Activated CD4-positive, alpha-beta memory T cell treated with anti-CD3 and anti-CD28 coated beads, Interleukin-2, amount 10 ng/mL, durations not matched to agents 7 days and 5 days (primary cell): ENCODE measurements at regions not wholly inside any gene's neighbourhood (a gene's known extent, or its start where the extent isn't known, plus 50 kb on each side); places are given as distances from the start of the nearest gene placed in this dataset.
"Not testable (repeated sequence)": the region's sequence is repeated elsewhere in the genome, so short reads cannot be mapped to it uniquely, and the experiment has no call there.

ENCODE experiments used
- CTCF ChIA-PET: fragments of 350-600 bp; sonication (Branson Sonifier 250); formaldehyde crosslinking; loops from one replicate; lab custom pipeline; 2021; ENCODE audit warnings: antibody characterized with exemption, inconsistent platforms; lab: Charles Lee
- POLR2A ChIA-PET: fragments of 350-600 bp; sonication (Branson Sonifier 250); formaldehyde crosslinking; loops from one replicate; lab custom pipeline; 2021; ENCODE audit warnings: antibody characterized with exemption; lab: Charles Lee
- DNase-seq: peaks from one replicate; pipeline ENCODE4 v3.0.0-alpha.2; 2020
- H3K27ac Mint-ChIP-seq: one replicate; pipeline ENCODE4 v1.8.0; 2021; ENCODE audit warnings: mild to moderate bottlenecking, mixed read lengths
- H3K27me3 Mint-ChIP-seq: one replicate; pipeline ENCODE4 v1.8.0; 2021; ENCODE audit warnings: mixed read lengths
- H3K36me3 Mint-ChIP-seq: one replicate; pipeline ENCODE4 v1.8.0; 2021; ENCODE audit warnings: low read depth, mixed read lengths
- H3K4me1 Mint-ChIP-seq: one replicate; pipeline ENCODE4 v1.8.0; 2021; ENCODE audit warnings: mixed read lengths
- H3K4me3 Mint-ChIP-seq: one replicate; pipeline ENCODE4 v1.8.0; 2021; ENCODE audit warnings: mild to moderate bottlenecking, mixed read lengths
- H3K9me3 Mint-ChIP-seq: one replicate; pipeline ENCODE4 v1.8.0; 2021; ENCODE audit warnings: mixed read lengths

- no peak overlapping the region for H3K27ac Mint-ChIP-seq
- POLR2A ChIA-PET = no interaction called here
- no peaks in the 10 kb centered on the region for H3K36me3 Mint-ChIP-seq
- peaks cover 4% of the 10 kb centered on the region for H3K9me3 Mint-ChIP-seq
- no peaks in the 10 kb centered on the region for H3K4me1 Mint-ChIP-seq
- no peak for DNase-seq
- no peak overlapping the region for H3K4me3 Mint-ChIP-seq
- CTCF ChIA-PET = no interaction called here
- H3K27me3 Mint-ChIP-seq = no peaks in the 10 kb centered on the region
These were observed 97.9 kb upstream of the NOL4 start for GRCh38 chr18:34322365-34323289.

GRCh38 chr18:34329840-34330239 is 105.1 kb upstream of the NOL4 start:
- ChIA-PET CTCF (no interaction called here), POLR2A (no interaction called here)
- H3K27me3 Mint-ChIP-seq = no peaks in the 10 kb centered on the region
- peaks cover 11% of the 10 kb centered on the region for H3K9me3 Mint-ChIP-seq
- H3K27ac Mint-ChIP-seq = no peak overlapping the region
- no peaks in the 10 kb centered on the region for H3K36me3 Mint-ChIP-seq
- no peaks in the 10 kb centered on the region for H3K4me1 Mint-ChIP-seq
- no peak overlapping the region for H3K4me3 Mint-ChIP-seq
- DNase-seq = no peak

GRCh38 chr18:34330308-34330707 is 105.6 kb upstream of the NOL4 start:
- H3K9me3 Mint-ChIP-seq = peaks cover 11% of the 10 kb centered on the region
- H3K4me1 Mint-ChIP-seq = no peaks in the 10 kb centered on the region
- CTCF ChIA-PET = no interaction called here
- POLR2A ChIA-PET = no interaction called here
- no peaks in the 10 kb centered on the region for H3K27me3 Mint-ChIP-seq
- no peak for DNase-seq
- no peak overlapping the region for H3K4me3 Mint-ChIP-seq
- no peak overlapping the region for H3K27ac Mint-ChIP-seq
- H3K36me3 Mint-ChIP-seq = no peaks in the 10 kb centered on the region

GRCh38 chr18:34330907-34331306 is 106.2 kb upstream of the NOL4 start:
- H3K4me1 Mint-ChIP-seq, H3K36me3 Mint-ChIP-seq, CTCF ChIA-PET, H3K27ac Mint-ChIP-seq, H3K9me3 Mint-ChIP-seq, H3K4me3 Mint-ChIP-seq, H3K27me3 Mint-ChIP-seq, POLR2A ChIA-PET, DNase-seq: not testable (repeated sequence)

- DNase-seq, H3K4me1 Mint-ChIP-seq, H3K9me3 Mint-ChIP-seq, H3K27me3 Mint-ChIP-seq, CTCF ChIA-PET, H3K36me3 Mint-ChIP-seq, POLR2A ChIA-PET, H3K27ac Mint-ChIP-seq, H3K4me3 Mint-ChIP-seq: not testable (repeated sequence)
These were observed 106.6 kb upstream of the NOL4 start for GRCh38 chr18:34331343-34331742.

- H3K4me3 Mint-ChIP-seq = no peak overlapping the region
- H3K4me1 Mint-ChIP-seq = no peaks in the 10 kb centered on the region
- DNase-seq = no peak
- no peaks in the 10 kb centered on the region for H3K36me3 Mint-ChIP-seq
- H3K27ac Mint-ChIP-seq = no peak overlapping the region
- H3K9me3 Mint-ChIP-seq = peaks cover 7% of the 10 kb centered on the region
- POLR2A ChIA-PET = no interaction called here
- H3K27me3 Mint-ChIP-seq = no peaks in the 10 kb centered on the region
- CTCF ChIA-PET = no interaction called here
These were observed 114.4 kb upstream of the NOL4 start for GRCh38 chr18:34339155-34339554.

GRCh38 chr18:34342960-34343359 is 118.2 kb upstream of the NOL4 start:
- H3K27ac Mint-ChIP-seq = no peak overlapping the region
- no peak for DNase-seq
- no peaks in the 10 kb centered on the region for H3K27me3 Mint-ChIP-seq
- peaks cover 7% of the 10 kb centered on the region for H3K9me3 Mint-ChIP-seq
- ChIA-PET POLR2A (no interaction called here), CTCF (no interaction called here)
- no peaks in the 10 kb centered on the region for H3K36me3 Mint-ChIP-seq
- H3K4me3 Mint-ChIP-seq = no peak overlapping the region
- H3K4me1 Mint-ChIP-seq = no peaks in the 10 kb centered on the region

- no peaks in the 10 kb centered on the region for H3K27me3 Mint-ChIP-seq
These were observed 121.0 kb upstream of the NOL4 start for GRCh38 chr18:34345738-34346137.

GRCh38 chr18:34350778-34351177 is 126.1 kb upstream of the NOL4 start:
- Mint-ChIP-seq H3K9me3 (peaks cover 5% of the 10 kb centered on the region), H3K4me1 (no peaks in the 10 kb centered on the region), H3K4me3 (no peak overlapping the region), H3K36me3 (no peaks in the 10 kb centered on the region), H3K27me3 (no peaks in the 10 kb centered on the region), H3K27ac (no peak overlapping the region)
- ChIA-PET CTCF (no interaction called here), POLR2A (no interaction called here)
- no peak for DNase-seq

More at GRCh38 chr18:34345738-34346137, 121.0 kb upstream of the NOL4 start:
- no peaks in the 10 kb centered on the region for H3K4me1 Mint-ChIP-seq
- H3K36me3 Mint-ChIP-seq = no peaks in the 10 kb centered on the region
- no peak for DNase-seq
- ChIA-PET POLR2A (no interaction called here), CTCF (no interaction called here)
- H3K9me3 Mint-ChIP-seq = peaks cover 7% of the 10 kb centered on the region
- no peak overlapping the region for H3K4me3 Mint-ChIP-seq
- no peak overlapping the region for H3K27ac Mint-ChIP-seq

- Mint-ChIP-seq H3K4me3 (no peak overlapping the region), H3K27ac (no peak overlapping the region), H3K27me3 (no peaks in the 10 kb centered on the region), H3K9me3 (peaks cover 5% of the 10 kb centered on the region), H3K36me3 (no peaks in the 10 kb centered on the region), H3K4me1 (no peaks in the 10 kb centered on the region)
- DNase-seq = no peak
- ChIA-PET POLR2A (no interaction called here), CTCF (no interaction called here)
These were observed 127.9 kb upstream of the NOL4 start for GRCh38 chr18:34352385-34353163.

- Mint-ChIP-seq H3K36me3 (no peaks in the 10 kb centered on the region), H3K9me3 (peaks cover 12% of the 10 kb centered on the region), H3K4me1 (no peaks in the 10 kb centered on the region), H3K27ac (no peak overlapping the region), H3K4me3 (no peak overlapping the region), H3K27me3 (no peaks in the 10 kb centered on the region)
- POLR2A ChIA-PET = no interaction called here
- CTCF ChIA-PET = no interaction called here
- no peak for DNase-seq
These were observed 129.6 kb upstream of the NOL4 start for GRCh38 chr18:34354351-34354750.

- no peaks in the 10 kb centered on the region for H3K4me1 Mint-ChIP-seq
- H3K9me3 Mint-ChIP-seq = peaks cover 10% of the 10 kb centered on the region
- no peaks in the 10 kb centered on the region for H3K36me3 Mint-ChIP-seq
- DNase-seq = no peak
- H3K4me3 Mint-ChIP-seq = no peak overlapping the region
- CTCF ChIA-PET = no interaction called here
- POLR2A ChIA-PET = no interaction called here
- no peak overlapping the region for H3K27ac Mint-ChIP-seq
- no peaks in the 10 kb centered on the region for H3K27me3 Mint-ChIP-seq
These were observed 133.3 kb upstream of the NOL4 start for GRCh38 chr18:34357944-34358580.

- H3K27ac Mint-ChIP-seq = no peak overlapping the region
- POLR2A ChIA-PET = no interaction called here
- peaks cover 10% of the 10 kb centered on the region for H3K9me3 Mint-ChIP-seq
- no peak for DNase-seq
- H3K27me3 Mint-ChIP-seq = no peaks in the 10 kb centered on the region
- no peaks in the 10 kb centered on the region for H3K36me3 Mint-ChIP-seq
- CTCF ChIA-PET = no interaction called here
- no peak overlapping the region for H3K4me3 Mint-ChIP-seq
- H3K4me1 Mint-ChIP-seq = no peaks in the 10 kb centered on the region
These were observed 134.2 kb upstream of the NOL4 start for GRCh38 chr18:34358923-34359322.
